ENCODE measurements at regions not wholly inside any gene's neighbourhood (a gene's known extent, or its start where the extent isn't known, plus 50 kb on each side); places are given as distances from the start of the nearest gene placed in this dataset.
A peak's percentile ranks its signal among the peaks of the same experiment; 100 is the strongest.

- DNase-seq (ENCODE audit: low read depth in 4 of 4, low spot score in 1 of 4), result no peak
Observed at GRCh38 chr14:100658181-100658886, 68.4 kb upstream of the DLK1 start.

GRCh38 chr14:100659345-100660001 is 67.2 kb upstream of the DLK1 start:
- DNase-seq (ENCODE audit: low read depth in 4 of 4, low spot score in 1 of 4), result no peak

GRCh38 chr14:100660498-100660881 is 66.2 kb upstream of the DLK1 start:
- no peak for DNase-seq (ENCODE audit: low read depth in 4 of 4, low spot score in 1 of 4)

- no peak for DNase-seq (ENCODE audit: low read depth in 4 of 4, low spot score in 1 of 4)
Observed at GRCh38 chr14:100660882-100661635, 65.6 kb upstream of the DLK1 start.

GRCh38 chr14:100662879-100663760 is 63.6 kb upstream of the DLK1 start:
- DNase-seq (ENCODE audit: low read depth in 4 of 4, low spot score in 1 of 4), result peak; percentile 31 to 58 (median 42)

- DNase-seq (ENCODE audit: low read depth in 4 of 4, low spot score in 1 of 4), result no peak
Observed at GRCh38 chr14:100663761-100664052, 63.0 kb upstream of the DLK1 start.

GRCh38 chr14:100664231-100664630 is 62.5 kb upstream of the DLK1 start:
- no peak for DNase-seq (ENCODE audit: low read depth in 4 of 4, low spot score in 1 of 4)

GRCh38 chr14:100664841-100665510 is 61.7 kb upstream of the DLK1 start:
- no peak for DNase-seq (ENCODE audit: low read depth in 4 of 4, low spot score in 1 of 4)

- no peak for DNase-seq (ENCODE audit: low read depth in 4 of 4, low spot score in 1 of 4)
Observed at GRCh38 chr14:100665511-100666032, 61.1 kb upstream of the DLK1 start.

GRCh38 chr14:100666403-100666802 is 60.3 kb upstream of the DLK1 start:
- DNase-seq (ENCODE audit: low read depth in 4 of 4, low spot score in 1 of 4), result no peak

- no peak for DNase-seq (ENCODE audit: low read depth in 4 of 4, low spot score in 1 of 4)
Observed at GRCh38 chr14:100666851-100667250, 59.8 kb upstream of the DLK1 start.

- DNase-seq (ENCODE audit: low read depth in 4 of 4, low spot score in 1 of 4), result no peak
Observed at GRCh38 chr14:100667656-100668055, 59.0 kb upstream of the DLK1 start.

- no peak for DNase-seq (ENCODE audit: low read depth in 4 of 4, low spot score in 1 of 4)
Observed at GRCh38 chr14:100668352-100668751, 58.3 kb upstream of the DLK1 start.

- no peak for DNase-seq (ENCODE audit: low read depth in 4 of 4, low spot score in 1 of 4)
Observed at GRCh38 chr14:100669011-100669412, 57.7 kb upstream of the DLK1 start.

GRCh38 chr14:100669468-100669867 is 57.2 kb upstream of the DLK1 start:
- DNase-seq (ENCODE audit: low read depth in 4 of 4, low spot score in 1 of 4), result no peak

- DNase-seq (ENCODE audit: low read depth in 4 of 4, low spot score in 1 of 4), result no peak
Observed at GRCh38 chr14:100670017-100670752, 56.5 kb upstream of the DLK1 start.

GRCh38 chr14:100670753-100671049 is 56.0 kb upstream of the DLK1 start:
- no peak for DNase-seq (ENCODE audit: low read depth in 4 of 4, low spot score in 1 of 4)

GRCh38 chr14:100671386-100671901 is 55.2 kb upstream of the DLK1 start:
- DNase-seq (ENCODE audit: low read depth in 4 of 4, low spot score in 1 of 4), result no peak

GRCh38 chr14:100671906-100672305 is 54.8 kb upstream of the DLK1 start:
- no peak for DNase-seq (ENCODE audit: low read depth in 4 of 4, low spot score in 1 of 4)

Measured in stimulated activated CD4-positive, alpha-beta T cell treated with anti-CD3 and anti-CD28 coated beads, Interleukin-1b, Interleukin-23, amount 100 ng/mL, for 24 hours (primary cell).